Left ventricle myocardium inferior (tissue), 1 donor: ENCODE measurements at regions not wholly inside any gene's neighbourhood (a gene's known extent, or its start where the extent isn't known, plus 50 kb on each side); places are given as distances from the start of the nearest gene placed in this dataset.

Experiments
- DNase-seq: peaks from one replicate; pipeline ENCODE4 v3.0.0-alpha.2; 2020
- H3K27ac ChIP-seq: fragments of 200-600 bp; replicated peaks from 2 replicates; pipeline ENCODE4 v1.8.0; 2021
- H3K27me3 ChIP-seq: fragments of 200-600 bp; 2 replicates; pipeline ENCODE4 v1.8.0; 2021; ENCODE audit warnings: low read depth
- H3K36me3 ChIP-seq: fragments of 200-600 bp; 2 replicates; pipeline ENCODE4 v1.8.0; 2021
- H3K4me1 ChIP-seq: fragments of 200-600 bp; 2 replicates; pipeline ENCODE4 v1.8.0; 2021
- H3K4me3 ChIP-seq: fragments of 200-600 bp; 2 replicates; pipeline ENCODE4 v1.8.0; 2021; ENCODE audit warnings: mild to moderate bottlenecking, moderate library complexity
- H3K9me3 ChIP-seq: fragments of 200-600 bp; replicated peaks from 2 replicates; pipeline ENCODE4 v1.8.0; 2021
- CTCF ChIP-seq: fragments of 200-600 bp; IDR thresholded peaks from 2 replicates; pipeline ENCODE4 v1.8.0; 2021; ENCODE audit warnings: antibody characterized with exemption, mild to moderate bottlenecking, borderline replicate concordance
- intact Hi-C: fragments of 100-400 bp; cut with micrococcal nuclease; formaldehyde crosslinking; loops from one replicate; pipeline ENCODE4 v1.11.0; 2022
- donor health status: DM: no; HTN: yes; CAD: no; lungs with severe emphysema.

DNA sequence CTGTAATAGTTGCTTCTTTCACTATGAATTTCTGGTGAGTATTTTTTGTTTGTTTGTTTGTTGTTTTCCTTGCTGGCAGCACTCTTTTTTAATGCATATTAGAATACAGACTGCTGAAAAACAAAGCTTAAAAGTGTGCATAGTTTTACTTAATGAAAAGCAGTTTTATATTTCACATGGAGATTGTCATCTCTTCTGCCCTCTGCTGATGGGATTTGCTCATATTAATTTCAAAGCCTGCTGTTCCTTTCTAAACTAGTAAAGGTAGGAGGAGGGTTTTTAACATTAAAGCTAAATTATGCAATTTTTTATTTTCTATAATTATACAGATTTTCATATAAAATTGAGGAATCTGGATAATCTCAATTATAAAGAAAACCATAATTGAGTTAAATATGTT lies 692.6 kb upstream of the SLITRK1 start:
- no peak for DNase-seq
- intact Hi-C loops: no loop called here
- Histone ChIP-seq H3K36me3 (no peaks in the 10 kb centered on the region), H3K4me3 (no peak overlapping the region), H3K4me1 (no peaks in the 10 kb centered on the region), H3K27me3 (no peaks in the 10 kb centered on the region), H3K27ac (no peak overlapping the region), H3K9me3 (no peaks in the 10 kb centered on the region)
- peak; percentile 21 for TF ChIP-seq CTCF

DNA sequence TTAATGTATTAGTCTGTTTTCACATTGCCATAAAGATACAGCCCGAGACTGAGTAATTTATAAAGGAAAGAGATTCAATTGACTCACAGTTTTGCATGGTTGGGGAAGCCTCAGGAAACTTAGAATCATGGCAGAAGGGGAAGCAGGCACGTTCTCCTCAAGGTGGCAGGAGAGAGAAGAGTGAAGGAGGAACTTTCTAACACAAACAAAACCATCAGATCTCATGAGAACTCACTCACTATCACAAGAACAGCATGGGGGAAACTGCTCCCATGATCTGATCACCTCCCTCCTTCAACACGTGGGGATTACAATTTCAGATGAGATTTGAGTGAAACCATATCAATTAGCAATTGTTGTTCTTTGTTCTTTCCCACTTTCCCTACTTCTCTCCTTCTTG lies 689.0 kb upstream of the SLITRK1 start:
- no peaks in the 10 kb centered on the region for H3K4me1 ChIP-seq
- TF ChIP-seq CTCF: peak; percentile 8
- H3K4me3 ChIP-seq: no peak overlapping the region
- intact Hi-C loops: no loop called here
- H3K9me3 ChIP-seq: no peaks in the 10 kb centered on the region
- H3K36me3 ChIP-seq: no peaks in the 10 kb centered on the region
- no peaks in the 10 kb centered on the region for H3K27me3 ChIP-seq
- H3K27ac ChIP-seq: no peak overlapping the region
- no peak for DNase-seq

DNA sequence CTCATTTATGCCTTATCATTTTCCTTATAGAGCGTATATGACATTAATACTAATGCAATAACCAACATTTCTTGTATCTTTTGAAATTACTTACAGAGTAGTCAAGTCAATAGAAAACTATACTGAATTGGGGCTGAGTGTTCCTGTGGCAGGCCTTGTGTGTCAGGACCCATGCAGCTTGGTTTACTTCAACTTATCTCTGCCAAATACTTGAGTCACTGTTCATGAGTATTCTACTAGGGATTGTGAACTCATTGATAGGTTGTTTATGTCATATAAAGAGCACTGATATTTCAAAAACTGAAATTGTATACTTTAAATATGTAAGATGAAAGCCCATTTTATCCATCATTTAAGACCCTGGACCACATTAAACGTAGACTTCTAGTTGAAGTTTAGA lies 688.6 kb upstream of the SLITRK1 start:
- no peak for TF ChIP-seq CTCF
- no peaks in the 10 kb centered on the region for H3K4me1 ChIP-seq
- H3K27ac ChIP-seq: no peak overlapping the region
- intact Hi-C loops: no loop called here
- no peaks in the 10 kb centered on the region for H3K27me3 ChIP-seq
- H3K4me3 ChIP-seq: no peak overlapping the region
- no peaks in the 10 kb centered on the region for H3K9me3 ChIP-seq
- H3K36me3 ChIP-seq: no peaks in the 10 kb centered on the region
- DNase-seq: no peak

- no peak for DNase-seq
- H3K27me3 ChIP-seq: no peaks in the 10 kb centered on the region
- intact Hi-C loops: no loop called here
- no peaks in the 10 kb centered on the region for H3K4me1 ChIP-seq
- H3K36me3 ChIP-seq: no peaks in the 10 kb centered on the region
- TF ChIP-seq CTCF: no peak
- H3K27ac ChIP-seq: no peak overlapping the region
- no peak overlapping the region for H3K4me3 ChIP-seq
- H3K9me3 ChIP-seq: no peaks in the 10 kb centered on the region
These were observed 687.1 kb upstream of the SLITRK1 start for GRCh38 chr13:84569366-84569765.

- intact Hi-C loops: no loop called here
- no peak for TF ChIP-seq CTCF
These were observed 685.6 kb upstream of the SLITRK1 start for GRCh38 chr13:84567848-84568247.

DNA sequence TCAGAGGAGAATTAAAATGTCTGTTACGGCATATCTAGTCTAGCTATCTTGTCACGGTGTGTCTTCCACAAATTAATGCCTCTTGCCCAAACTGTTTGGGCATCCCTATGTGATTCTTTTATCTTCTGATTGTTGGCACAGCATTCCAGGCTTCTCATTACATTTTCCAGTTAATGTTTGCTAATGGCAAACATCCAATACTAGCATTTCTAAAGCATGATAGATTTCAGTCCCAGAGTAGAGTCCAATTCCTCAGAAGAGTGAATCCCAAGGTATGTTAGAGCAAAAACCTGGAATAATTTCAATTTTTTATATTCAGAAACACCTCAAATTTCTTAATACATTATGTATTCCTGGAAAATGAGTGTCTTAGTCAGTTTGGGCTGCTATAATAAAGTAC lies 684.5 kb upstream of the SLITRK1 start:
- intact Hi-C loops: no loop called here
- H3K9me3 ChIP-seq: no peaks in the 10 kb centered on the region
- no peak overlapping the region for H3K4me3 ChIP-seq
- no peaks in the 10 kb centered on the region for H3K27me3 ChIP-seq
- H3K36me3 ChIP-seq: no peaks in the 10 kb centered on the region
- H3K27ac ChIP-seq: no peak overlapping the region
- DNase-seq: no peak
- no peak for TF ChIP-seq CTCF
- no peaks in the 10 kb centered on the region for H3K4me1 ChIP-seq

More at GRCh38 chr13:84567848-84568247, 685.6 kb upstream of the SLITRK1 start:
- Histone ChIP-seq H3K27ac (no peak overlapping the region), H3K27me3 (no peaks in the 10 kb centered on the region), H3K4me3 (no peak overlapping the region), H3K9me3 (no peaks in the 10 kb centered on the region), H3K36me3 (no peaks in the 10 kb centered on the region), H3K4me1 (no peaks in the 10 kb centered on the region)
- no peak for DNase-seq
